Urinary bladder (tissue), 3 donors: ENCODE measurements at regions not wholly inside any gene's neighbourhood (a gene's known extent, or its start where the extent isn't known, plus 50 kb on each side); places are given as distances from the start of the nearest gene placed in this dataset.

ENCODE experiments used
- DNase-seq: peaks from one replicate; pipeline ENCODE4 v3.0.0-alpha.2; 2015; ENCODE audit errors: extremely low spot score
- H3K27ac ChIP-seq: one replicate; pipeline ENCODE4 v1.5.1; 2013; ENCODE audit warnings: low read depth, mild to moderate bottlenecking, moderate library complexity
- H3K36me3 ChIP-seq: one replicate; pipeline ENCODE4 v1.6.1; 2013; ENCODE audit warnings: mild to moderate bottlenecking, moderate library complexity; ENCODE audit not compliant: insufficient read depth
- H3K4me1 ChIP-seq: one replicate; pipeline ENCODE4 v1.6.1; 2013; ENCODE audit warnings: mild to moderate bottlenecking, moderate library complexity; ENCODE audit not compliant: insufficient read depth
- H3K4me3 ChIP-seq: one replicate; pipeline ENCODE4 v1.5.1; 2013; ENCODE audit warnings: low read depth, low read length
- WGBS: extraction: QIAGEN DNeasy Blood & Tissue Kit; methylation state at CpG from one replicate; pipeline ENCODE4 v1.1.7; 2013; 5-methylcytosine and 5-hydroxymethylcytosine counted together
- donor health status: healthy with polysubstance abuse.
- donor health status: healthy.

DNA sequence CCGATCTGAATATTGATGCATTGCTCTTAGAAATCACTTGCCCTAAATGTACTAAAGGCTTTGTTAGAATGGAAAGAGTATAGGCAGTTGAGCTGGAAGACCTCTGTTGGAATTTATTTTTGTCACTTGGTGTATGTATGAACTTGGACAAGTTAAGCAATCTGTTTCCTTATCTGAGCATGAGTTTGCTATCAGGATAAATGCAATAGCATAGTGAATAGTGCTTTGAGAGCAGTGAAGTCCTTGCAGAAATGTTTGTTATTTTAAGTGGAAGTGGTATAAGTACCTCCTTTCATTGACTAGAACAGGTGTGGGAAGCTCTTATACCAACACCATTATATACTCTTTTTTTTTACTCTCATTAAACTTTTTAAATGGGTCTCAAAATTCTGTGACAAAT lies 146.4 kb upstream of the ONECUT1 start:
- Histone ChIP-seq H3K4me1 (no peaks in the 10 kb centered on the region), H3K4me3 (no peak overlapping the region), H3K36me3 (no peaks in the 10 kb centered on the region), H3K27ac (no peak overlapping the region)
- WGBS: 88% methylated on average over 1 of the region's 1 CpG
- DNase-seq: no peak

DNA sequence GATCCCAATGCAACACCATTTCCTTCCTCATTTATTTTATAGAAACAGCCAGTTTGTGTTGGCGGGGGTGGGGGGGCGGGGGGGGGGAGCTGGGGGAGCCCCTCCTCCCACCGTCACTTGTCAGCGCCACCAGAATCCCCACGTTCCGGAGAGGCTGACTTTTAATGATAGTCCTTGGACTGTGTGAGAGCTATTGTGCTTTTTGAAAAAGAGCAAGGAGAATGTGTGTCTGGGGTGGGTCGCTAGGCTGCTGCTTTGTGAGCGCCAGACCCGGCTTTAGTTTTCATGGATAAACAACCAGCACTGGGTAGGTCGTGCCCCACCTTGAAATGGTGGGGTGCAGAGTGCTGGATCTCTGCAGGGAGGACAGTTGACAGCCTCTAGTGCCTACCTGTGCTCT lies 135.0 kb upstream of the ONECUT1 start:
- 28% methylated on average over 10 of the region's 10 CpGs for WGBS
- H3K4me1 ChIP-seq: no peaks in the 10 kb centered on the region
- no peak overlapping the region for H3K4me3 ChIP-seq
- H3K36me3 ChIP-seq: no peaks in the 10 kb centered on the region
- no peak overlapping the region for H3K27ac ChIP-seq
- no peak for DNase-seq

GRCh38 chr15:52924630-52925029 lies 134.5 kb upstream of the ONECUT1 start:
- no peak overlapping the region for H3K27ac ChIP-seq
- 75% methylated on average over 7 of the region's 7 CpGs for WGBS

DNA sequence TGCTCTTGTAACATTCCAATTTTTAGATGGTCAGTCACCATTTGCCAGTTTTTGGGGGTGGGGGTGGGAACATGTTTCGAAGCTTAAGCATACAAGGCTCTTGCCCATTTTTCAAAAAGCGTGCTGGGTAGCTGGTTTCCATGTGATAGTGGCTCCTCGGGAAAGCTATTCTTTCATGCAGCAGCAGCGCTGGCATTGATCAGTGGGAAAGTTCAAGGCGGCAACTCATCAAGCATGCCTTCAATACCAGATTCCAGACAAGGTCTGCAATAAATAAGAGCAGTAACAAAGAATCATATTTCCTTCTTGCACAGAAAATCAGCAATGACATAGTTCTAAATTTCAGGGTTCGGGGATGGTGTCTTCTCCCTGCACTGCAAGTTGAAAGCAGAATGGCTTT lies 133.5 kb upstream of the ONECUT1 start:
- DNase-seq: no peak

More at GRCh38 chr15:52924630-52925029, 134.5 kb upstream of the ONECUT1 start:
- DNase-seq: no peak
- Histone ChIP-seq H3K36me3 (no peaks in the 10 kb centered on the region), H3K4me3 (no peak overlapping the region), H3K4me1 (no peaks in the 10 kb centered on the region)

GRCh38 chr15:52922871-52923270 lies 132.7 kb upstream of the ONECUT1 start:
- Histone ChIP-seq H3K36me3 (no peaks in the 10 kb centered on the region), H3K27ac (no peak overlapping the region), H3K4me3 (no peak overlapping the region), H3K4me1 (no peaks in the 10 kb centered on the region)
- 81% methylated on average over 7 of the region's 7 CpGs for WGBS
- no peak for DNase-seq

More for the DNA sequence above, 133.5 kb upstream of the ONECUT1 start:
- Histone ChIP-seq H3K27ac (no peak overlapping the region), H3K4me3 (no peak overlapping the region), H3K4me1 (no peaks in the 10 kb centered on the region), H3K36me3 (no peaks in the 10 kb centered on the region)
- 78% methylated on average over 6 of the region's 6 CpGs for WGBS

GRCh38 chr15:52912172-52912571 lies 122.0 kb upstream of the ONECUT1 start:
- WGBS: 74% methylated on average over 1 of the region's 1 CpG
- Histone ChIP-seq H3K36me3 (no peaks in the 10 kb centered on the region), H3K4me3 (no peak overlapping the region), H3K4me1 (no peaks in the 10 kb centered on the region), H3K27ac (no peak overlapping the region)
- DNase-seq: no peak

GRCh38 chr15:52893338-52893737 lies 103.2 kb upstream of the ONECUT1 start:
- WGBS: 53% methylated on average over 3 of the region's 3 CpGs
- Histone ChIP-seq H3K4me1 (no peaks in the 10 kb centered on the region), H3K27ac (no peak overlapping the region), H3K4me3 (no peak overlapping the region), H3K36me3 (no peaks in the 10 kb centered on the region)
- DNase-seq: no peak

DNA sequence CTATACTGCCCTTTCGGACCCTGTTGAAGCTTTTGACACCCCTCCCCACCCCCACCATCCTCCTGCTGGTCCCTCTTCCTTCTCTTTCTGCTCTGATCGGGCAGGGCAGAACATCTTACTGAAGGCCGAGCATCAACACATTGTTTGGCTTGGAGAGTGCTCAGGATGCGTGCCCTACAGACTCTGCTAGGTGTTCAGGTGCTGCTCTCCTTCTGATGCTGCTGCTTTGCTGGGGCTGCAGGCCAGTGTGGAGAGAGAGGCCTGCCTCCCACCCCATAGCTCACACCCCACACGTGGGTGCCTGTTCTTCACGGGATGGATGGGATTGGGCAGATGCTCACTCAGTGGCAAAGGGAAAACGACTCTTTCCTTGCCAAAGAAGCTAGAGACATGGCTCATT lies 89.8 kb upstream of the ONECUT1 start:
- 39% methylated on average over 7 of the region's 7 CpGs for WGBS
- no peaks in the 10 kb centered on the region for H3K4me1 ChIP-seq

DNA sequence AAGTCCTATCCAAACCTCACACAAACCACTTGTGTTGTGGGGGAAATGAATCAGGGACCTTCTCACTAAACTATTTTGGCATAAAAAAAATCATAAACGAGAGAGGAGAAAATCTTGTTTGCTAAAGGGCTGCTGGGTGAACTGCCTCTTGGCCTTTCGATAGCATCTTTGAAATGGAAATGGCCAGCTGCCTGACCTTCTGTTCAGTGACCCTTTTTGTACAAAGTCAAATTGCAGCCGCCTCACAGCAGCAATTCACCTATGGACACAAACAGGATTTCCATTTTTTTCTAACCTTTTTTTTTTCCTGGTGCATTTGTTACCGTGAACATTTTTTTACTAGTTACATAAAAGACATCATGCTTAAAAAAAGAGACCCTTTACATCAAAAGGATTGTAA lies 89.0 kb upstream of the ONECUT1 start:
- Histone ChIP-seq H3K27ac (no peak overlapping the region), H3K4me1 (no peaks in the 10 kb centered on the region), H3K36me3 (no peaks in the 10 kb centered on the region), H3K4me3 (no peak overlapping the region)
- WGBS: 46% methylated on average over 4 of the region's 4 CpGs
- DNase-seq: no peak

More for the DNA sequence above, 89.8 kb upstream of the ONECUT1 start:
- no peak for DNase-seq
- Histone ChIP-seq H3K4me3 (no peak overlapping the region), H3K36me3 (no peaks in the 10 kb centered on the region), H3K27ac (no peak overlapping the region)

DNA sequence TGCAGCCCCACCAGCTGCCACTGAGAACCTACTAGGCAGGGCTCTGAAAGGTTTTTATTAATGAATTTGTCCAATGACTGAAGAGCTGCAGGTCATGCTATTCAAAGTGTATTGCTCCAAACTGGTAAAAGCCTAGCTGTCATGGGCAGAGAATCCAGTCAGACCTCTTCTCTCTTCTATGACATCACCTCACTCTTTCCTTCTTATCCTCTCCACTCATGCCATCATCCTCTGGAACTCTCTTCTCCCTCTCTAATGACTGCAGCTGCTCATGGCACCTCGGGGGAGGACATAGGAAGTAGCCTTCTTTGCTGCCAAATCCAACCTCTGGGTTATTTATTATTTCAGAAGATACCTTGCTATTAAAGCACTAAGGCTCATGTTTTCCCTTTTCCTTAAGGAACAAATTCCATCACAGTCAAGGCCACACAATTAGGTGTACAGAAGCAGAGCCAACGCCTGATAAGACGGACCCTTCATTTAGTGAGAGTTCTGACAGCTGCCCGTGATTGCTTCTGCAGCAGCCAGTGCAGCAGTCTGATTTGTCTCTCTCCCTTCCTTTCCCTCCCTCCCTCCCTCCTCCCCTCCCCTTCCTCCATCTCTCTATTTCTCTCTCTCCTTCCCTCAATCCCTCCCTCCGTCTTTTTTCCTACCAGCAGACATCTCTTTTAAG lies 87.0 kb upstream of the ONECUT1 start:
- H3K36me3 ChIP-seq: no peaks in the 10 kb centered on the region
- H3K27ac ChIP-seq: no peak overlapping the region
- no peak for DNase-seq
- no peak overlapping the region for H3K4me3 ChIP-seq
- 41% methylated on average over 5 of the region's 5 CpGs for WGBS
- no peaks in the 10 kb centered on the region for H3K4me1 ChIP-seq

DNA sequence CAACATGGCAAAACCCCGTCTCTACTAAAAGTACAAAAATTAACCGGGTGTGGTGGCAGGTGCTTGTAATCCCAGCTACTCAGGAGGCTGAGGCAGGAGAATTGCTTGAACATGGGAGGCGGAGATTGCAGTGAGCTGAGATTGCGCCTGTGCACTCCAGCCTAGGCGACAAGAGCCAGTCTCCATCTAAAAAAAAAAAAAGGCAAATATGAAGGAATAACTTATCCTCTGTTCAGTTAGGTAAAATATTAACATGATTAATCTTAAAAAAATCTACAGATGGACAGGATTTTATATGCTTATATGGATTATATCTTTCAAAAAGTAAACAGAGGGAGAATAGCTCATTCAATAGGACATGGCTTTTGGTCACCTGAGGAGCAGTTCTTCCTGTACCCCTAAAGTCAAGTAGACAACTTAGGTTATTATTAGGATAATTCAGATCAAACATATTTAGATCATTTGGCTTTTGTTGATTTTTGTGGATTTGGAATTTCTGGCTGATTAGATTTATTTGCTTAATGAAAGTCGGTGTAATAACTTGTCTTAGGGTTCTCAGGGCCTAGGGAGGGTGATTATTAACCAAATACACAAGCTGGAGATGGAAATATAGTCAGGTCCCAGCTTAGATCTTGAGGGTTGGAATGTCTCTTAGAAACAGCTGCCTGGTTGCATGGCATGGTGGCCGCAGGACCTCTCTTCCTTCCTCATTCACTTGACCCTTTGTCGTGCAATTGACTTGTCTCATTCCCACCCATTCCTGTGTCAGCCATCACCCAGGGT lies 82.1 kb upstream of the ONECUT1 start:
- H3K4me1 ChIP-seq: no peaks in the 10 kb centered on the region
- no peaks in the 10 kb centered on the region for H3K36me3 ChIP-seq
- DNase-seq: no peak
- 83% methylated on average over 8 of the region's 8 CpGs for WGBS
- no peak overlapping the region for H3K27ac ChIP-seq
- no peak overlapping the region for H3K4me3 ChIP-seq

GRCh38 chr15:52870015-52870414 lies 79.9 kb upstream of the ONECUT1 start:
- Histone ChIP-seq H3K4me3 (no peak overlapping the region), H3K27ac (no peak overlapping the region), H3K36me3 (no peaks in the 10 kb centered on the region), H3K4me1 (no peaks in the 10 kb centered on the region)
- WGBS: 66% methylated on average over 3 of the region's 3 CpGs
- DNase-seq: no peak

GRCh38 chr15:52866698-52867097 lies 76.6 kb upstream of the ONECUT1 start:
- 78% methylated on average over 5 of the region's 5 CpGs for WGBS

DNA sequence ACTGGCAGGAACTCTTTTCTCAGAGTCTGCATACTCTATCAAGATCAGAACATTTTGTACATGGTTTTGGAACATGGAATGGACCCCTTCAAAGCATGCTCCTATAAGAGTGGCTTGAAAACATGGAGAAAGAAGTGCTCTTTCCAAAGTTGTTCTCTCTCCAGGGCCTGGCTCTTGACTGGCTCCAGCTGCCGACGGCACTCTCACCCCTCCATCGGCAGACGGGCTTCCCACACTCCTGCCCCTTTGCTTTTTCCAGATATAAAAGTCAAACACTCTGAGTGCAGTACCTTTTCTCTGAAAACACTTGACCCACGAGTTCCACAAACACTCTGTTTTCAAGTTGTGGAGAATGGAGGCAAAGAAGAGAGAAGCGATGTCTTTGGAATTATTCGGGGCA lies 72.5 kb upstream of the ONECUT1 start:
- DNase-seq: no peak
- Histone ChIP-seq H3K27ac (no peak overlapping the region), H3K4me1 (no peaks in the 10 kb centered on the region), H3K36me3 (no peaks in the 10 kb centered on the region), H3K4me3 (no peak overlapping the region)
- 68% methylated on average over 7 of the region's 7 CpGs for WGBS

More at GRCh38 chr15:52866698-52867097, 76.6 kb upstream of the ONECUT1 start:
- DNase-seq: no peak
- no peak overlapping the region for H3K27ac ChIP-seq
- no peaks in the 10 kb centered on the region for H3K4me1 ChIP-seq
- H3K36me3 ChIP-seq: no peaks in the 10 kb centered on the region
- no peak overlapping the region for H3K4me3 ChIP-seq
